Upper lobe of left lung (tissue), 4 donors: ENCODE measurements at regions not wholly inside any gene's neighbourhood (a gene's known extent, or its start where the extent isn't known, plus 50 kb on each side); places are given as distances from the start of the nearest gene placed in this dataset.

Experiments used
- EP300 ChIP-seq, 4 donors: sonication (generic); formaldehyde crosslinking; IDR thresholded peaks; one replicate each; pipeline ENCODE4 v1.5.1; 2017; ENCODE audit warnings: antibody characterized with exemption in 4 of 4, control low read depth in 2 of 4
- TF ChIP-seq, protein P1 (sequence below), 6 experiments: fragments of 450-650 bp in 4 of 6; fragments of 200-600 bp in 2 of 6; sonication (generic) in 2 of 6; IDR thresholded peaks; one replicate each; pipeline ENCODE4 v1.5.1; 2016 to 2019; ENCODE audit warnings: antibody characterized with exemption in 6 of 6

DNA sequence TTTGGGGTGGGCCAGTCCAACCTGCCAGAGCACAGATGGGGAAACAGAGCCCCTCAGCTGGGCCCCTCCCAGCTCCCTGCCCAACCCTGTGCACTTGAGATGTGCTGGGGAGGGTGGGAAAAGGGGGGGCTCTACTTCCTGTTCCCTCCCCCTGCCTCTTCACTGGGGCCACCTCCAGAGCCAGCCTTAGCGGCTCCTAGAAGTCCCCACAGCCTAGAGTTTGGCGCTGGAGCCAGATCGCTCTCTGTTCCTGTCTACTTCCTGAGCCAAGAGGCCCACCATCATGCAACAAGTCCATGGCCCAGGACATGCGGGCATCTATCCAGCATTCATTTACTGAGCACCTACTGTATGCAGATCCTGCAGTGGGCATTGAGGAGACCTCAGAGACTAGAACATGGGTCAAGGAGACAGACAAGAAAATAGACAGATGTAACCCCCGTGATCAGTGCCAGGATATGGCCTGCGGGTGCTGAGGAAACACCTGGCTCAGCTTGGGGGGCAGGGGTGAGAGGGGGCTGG is 144.1 kb downstream of the SYF2 start:
- TF ChIP-seq, protein P1, sequence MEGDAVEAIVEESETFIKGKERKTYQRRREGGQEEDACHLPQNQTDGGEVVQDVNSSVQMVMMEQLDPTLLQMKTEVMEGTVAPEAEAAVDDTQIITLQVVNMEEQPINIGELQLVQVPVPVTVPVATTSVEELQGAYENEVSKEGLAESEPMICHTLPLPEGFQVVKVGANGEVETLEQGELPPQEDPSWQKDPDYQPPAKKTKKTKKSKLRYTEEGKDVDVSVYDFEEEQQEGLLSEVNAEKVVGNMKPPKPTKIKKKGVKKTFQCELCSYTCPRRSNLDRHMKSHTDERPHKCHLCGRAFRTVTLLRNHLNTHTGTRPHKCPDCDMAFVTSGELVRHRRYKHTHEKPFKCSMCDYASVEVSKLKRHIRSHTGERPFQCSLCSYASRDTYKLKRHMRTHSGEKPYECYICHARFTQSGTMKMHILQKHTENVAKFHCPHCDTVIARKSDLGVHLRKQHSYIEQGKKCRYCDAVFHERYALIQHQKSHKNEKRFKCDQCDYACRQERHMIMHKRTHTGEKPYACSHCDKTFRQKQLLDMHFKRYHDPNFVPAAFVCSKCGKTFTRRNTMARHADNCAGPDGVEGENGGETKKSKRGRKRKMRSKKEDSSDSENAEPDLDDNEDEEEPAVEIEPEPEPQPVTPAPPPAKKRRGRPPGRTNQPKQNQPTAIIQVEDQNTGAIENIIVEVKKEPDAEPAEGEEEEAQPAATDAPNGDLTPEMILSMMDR (IDR thresholded peaks at IDR 0.05) = no peak
- TF ChIP-seq EP300 (IDR thresholded peaks at IDR 0.05) = no peak
